Peyer's patch (tissue), 4 donors: ENCODE measurements at regions not wholly inside any gene's neighbourhood (a gene's known extent, or its start where the extent isn't known, plus 50 kb on each side); places are given as distances from the start of the nearest gene placed in this dataset.

ENCODE experiments used
- POLR2A ChIP-seq, 2 donors: fragments of 450-650 bp; IDR thresholded peaks; one replicate each; pipeline ENCODE4 v1.5.1; 2017; ENCODE audit warnings: antibody characterized with exemption in 2 of 2, mild to moderate bottlenecking in 2 of 2, moderate library complexity in 2 of 2
- TF ChIP-seq, protein P1 (sequence below), 6 experiments: fragments of 450-650 bp in 4 of 6; fragments of 200-600 bp in 2 of 6; sonication (generic) in 1 of 6; IDR thresholded peaks; one replicate each; pipeline ENCODE4 v1.5.1; 2017 to 2019; ENCODE audit warnings: antibody characterized with exemption in 6 of 6, mild to moderate bottlenecking in 3 of 6, moderate library complexity in 1 of 6

DNA sequence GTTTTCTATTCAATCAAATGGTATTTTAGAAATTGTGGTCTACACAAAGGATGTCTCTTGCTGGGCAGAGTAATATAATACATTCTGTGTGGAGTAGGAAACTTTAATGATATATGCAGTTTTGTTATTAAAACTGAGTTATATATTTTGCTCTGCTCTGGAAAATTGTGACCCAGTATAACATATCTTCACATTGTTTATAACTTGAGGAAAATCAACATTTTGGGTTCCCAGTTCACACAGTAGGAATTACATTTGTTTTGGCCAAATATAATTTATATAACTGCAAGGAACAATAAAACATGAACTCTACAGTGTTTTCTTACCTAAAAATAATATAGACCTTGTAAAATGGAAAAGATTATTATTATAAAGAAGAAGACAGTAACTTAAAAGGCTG, 372.4 kb downstream of the OSR1 start:
- TF ChIP-seq, protein P1, sequence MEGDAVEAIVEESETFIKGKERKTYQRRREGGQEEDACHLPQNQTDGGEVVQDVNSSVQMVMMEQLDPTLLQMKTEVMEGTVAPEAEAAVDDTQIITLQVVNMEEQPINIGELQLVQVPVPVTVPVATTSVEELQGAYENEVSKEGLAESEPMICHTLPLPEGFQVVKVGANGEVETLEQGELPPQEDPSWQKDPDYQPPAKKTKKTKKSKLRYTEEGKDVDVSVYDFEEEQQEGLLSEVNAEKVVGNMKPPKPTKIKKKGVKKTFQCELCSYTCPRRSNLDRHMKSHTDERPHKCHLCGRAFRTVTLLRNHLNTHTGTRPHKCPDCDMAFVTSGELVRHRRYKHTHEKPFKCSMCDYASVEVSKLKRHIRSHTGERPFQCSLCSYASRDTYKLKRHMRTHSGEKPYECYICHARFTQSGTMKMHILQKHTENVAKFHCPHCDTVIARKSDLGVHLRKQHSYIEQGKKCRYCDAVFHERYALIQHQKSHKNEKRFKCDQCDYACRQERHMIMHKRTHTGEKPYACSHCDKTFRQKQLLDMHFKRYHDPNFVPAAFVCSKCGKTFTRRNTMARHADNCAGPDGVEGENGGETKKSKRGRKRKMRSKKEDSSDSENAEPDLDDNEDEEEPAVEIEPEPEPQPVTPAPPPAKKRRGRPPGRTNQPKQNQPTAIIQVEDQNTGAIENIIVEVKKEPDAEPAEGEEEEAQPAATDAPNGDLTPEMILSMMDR (IDR thresholded peaks at IDR 0.05): no peak
- no peak for TF ChIP-seq POLR2A (IDR thresholded peaks at IDR 0.05)
